OCI-LY3 (cell line): ENCODE measurements at regions not wholly inside any gene's neighbourhood (a gene's known extent, or its start where the extent isn't known, plus 50 kb on each side); places are given as distances from the start of the nearest gene placed in this dataset.

Experiments
- H2AFZ ChIP-seq: fragments of 200-600, 300-600 bp; shearing (Covaris generic); 2 replicates; pipeline ENCODE4 v1.6.0; 2014; ENCODE audit warnings: antibody characterized with exemption, low read depth, low read length
- H3K27ac ChIP-seq: fragments of 200-600, 300-600 bp; sonication (generic); 2 replicates; pipeline ENCODE4 v1.5.1; 2014; ENCODE audit warnings: mild to moderate bottlenecking, low read length, moderate library complexity, mixed read lengths
- H3K27me3 ChIP-seq: fragments of 200-600, 300-600 bp; sonication (generic); 2 replicates; pipeline ENCODE4 v1.6.1; 2014; ENCODE audit warnings: low read depth, low read length, mixed read lengths
- H3K36me3 ChIP-seq: fragments of 200-600, 300-600 bp; sonication (generic); replicated peaks from 2 replicates; pipeline ENCODE3; 2014; ENCODE audit warnings: low read depth, low read length, mixed read lengths
- H3K4me1 ChIP-seq: fragments of 300-600, 200-600 bp; sonication (generic); 2 replicates; pipeline ENCODE4 v1.6.1; 2014; ENCODE audit warnings: low read length, mixed read lengths
- H3K4me2 ChIP-seq: fragments of 200-600, 300-600 bp; sonication (generic); 2 replicates; pipeline ENCODE4 v1.6.1; 2014; ENCODE audit warnings: low read length, mixed read lengths
- H3K4me3 ChIP-seq: fragments of 300-600, 200-600 bp; sonication (generic); 2 replicates; pipeline ENCODE4 v1.5.1; 2014; ENCODE audit warnings: antibody characterized with exemption, mild to moderate bottlenecking, low read length, moderate library complexity
- H3K79me2 ChIP-seq: fragments of 300-600, 200-600 bp; shearing (Covaris generic); 2 replicates; pipeline ENCODE4 v1.6.1; 2014; ENCODE audit warnings: mild to moderate bottlenecking, low read length, mixed read lengths
- H3K9ac ChIP-seq: fragments of 300-600, 200-600 bp; shearing (Covaris generic); 2 replicates; pipeline ENCODE4 v1.6.0; 2014; ENCODE audit warnings: mild to moderate bottlenecking, low read length, moderate library complexity
- H3K9me3 ChIP-seq: fragments of 200-600, 300-600 bp; shearing (Covaris generic); 2 replicates; pipeline ENCODE4 v1.6.1; 2014; ENCODE audit warnings: low read length, mixed read lengths; ENCODE audit not compliant: insufficient read depth
- H4K20me1 ChIP-seq: fragments of 200-600, 300-600 bp; sonication (generic); 2 replicates; pipeline ENCODE4 v1.6.1; 2016; ENCODE audit warnings: low read length, mixed read lengths; ENCODE audit not compliant: insufficient read depth
- EZH2phosphoT487 ChIP-seq: fragments of 200-600 bp; shearing (Covaris generic); IDR thresholded peaks from 2 replicates; pipeline ENCODE4 v1.6.1; 2018; ENCODE audit warnings: antibody characterized with exemption, mixed run types, low read depth
- TF ChIP-seq, protein P1 (sequence below): fragments of 200-600, 300-600 bp; sonication (generic); IDR thresholded peaks from 2 replicates; pipeline ENCODE4 v1.5.1; 2014; ENCODE audit warnings: antibody characterized with exemption, low read length, low read depth

DNA sequence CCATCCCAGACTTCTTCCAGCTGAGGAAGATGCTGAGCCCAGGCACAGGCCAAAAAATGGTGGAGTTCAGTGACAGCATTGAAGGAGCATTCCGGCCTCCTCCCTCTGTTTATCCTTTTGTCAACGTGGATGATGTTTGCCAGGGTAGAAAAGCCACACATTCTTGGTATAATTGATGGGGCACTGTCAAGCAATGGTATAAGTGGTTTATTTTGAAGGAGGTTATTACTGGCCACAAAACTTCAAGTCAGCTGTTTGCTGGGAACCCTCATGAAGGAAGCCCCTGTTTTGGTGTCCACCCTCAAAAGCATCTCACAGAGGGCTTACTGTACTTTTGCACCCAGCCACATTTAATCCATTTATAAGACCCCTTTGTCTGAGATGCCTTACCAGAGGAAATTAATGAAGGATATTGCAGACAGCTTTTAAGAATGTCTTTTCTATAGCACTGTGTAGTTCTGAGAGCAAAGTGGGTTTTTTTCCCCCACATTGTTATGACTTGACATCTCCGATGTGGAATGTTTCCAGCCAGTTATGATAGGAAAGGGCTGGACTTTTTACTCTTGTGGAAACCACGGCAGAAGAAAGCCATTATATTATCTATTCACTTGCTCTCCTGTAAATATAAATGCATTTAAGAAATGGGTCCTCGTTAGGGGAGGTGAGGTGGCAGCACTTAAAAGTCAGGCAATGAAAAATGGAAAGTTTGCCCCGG is 95.5 kb upstream of the SPATA31D4 start:
- Histone ChIP-seq H3K4me3 (no peak overlapping the region), H3K9me3 (no peaks in the 10 kb centered on the region), H3K79me2 (no peaks in the 10 kb centered on the region), H3K4me1 (peaks cover 19% of the 10 kb centered on the region), H3K27ac (no peak overlapping the region), H3K36me3 (no peaks in the 10 kb centered on the region), H3K4me2 (no peak overlapping the region), H3K9ac (no peak overlapping the region), H4K20me1 (no peaks in the 10 kb centered on the region), H3K27me3 (peaks cover 19% of the 10 kb centered on the region), H2AFZ (no peak overlapping the region)
- TF ChIP-seq, protein P1, sequence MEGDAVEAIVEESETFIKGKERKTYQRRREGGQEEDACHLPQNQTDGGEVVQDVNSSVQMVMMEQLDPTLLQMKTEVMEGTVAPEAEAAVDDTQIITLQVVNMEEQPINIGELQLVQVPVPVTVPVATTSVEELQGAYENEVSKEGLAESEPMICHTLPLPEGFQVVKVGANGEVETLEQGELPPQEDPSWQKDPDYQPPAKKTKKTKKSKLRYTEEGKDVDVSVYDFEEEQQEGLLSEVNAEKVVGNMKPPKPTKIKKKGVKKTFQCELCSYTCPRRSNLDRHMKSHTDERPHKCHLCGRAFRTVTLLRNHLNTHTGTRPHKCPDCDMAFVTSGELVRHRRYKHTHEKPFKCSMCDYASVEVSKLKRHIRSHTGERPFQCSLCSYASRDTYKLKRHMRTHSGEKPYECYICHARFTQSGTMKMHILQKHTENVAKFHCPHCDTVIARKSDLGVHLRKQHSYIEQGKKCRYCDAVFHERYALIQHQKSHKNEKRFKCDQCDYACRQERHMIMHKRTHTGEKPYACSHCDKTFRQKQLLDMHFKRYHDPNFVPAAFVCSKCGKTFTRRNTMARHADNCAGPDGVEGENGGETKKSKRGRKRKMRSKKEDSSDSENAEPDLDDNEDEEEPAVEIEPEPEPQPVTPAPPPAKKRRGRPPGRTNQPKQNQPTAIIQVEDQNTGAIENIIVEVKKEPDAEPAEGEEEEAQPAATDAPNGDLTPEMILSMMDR = no peak
- TF ChIP-seq EZH2phosphoT487 = no peak

DNA sequence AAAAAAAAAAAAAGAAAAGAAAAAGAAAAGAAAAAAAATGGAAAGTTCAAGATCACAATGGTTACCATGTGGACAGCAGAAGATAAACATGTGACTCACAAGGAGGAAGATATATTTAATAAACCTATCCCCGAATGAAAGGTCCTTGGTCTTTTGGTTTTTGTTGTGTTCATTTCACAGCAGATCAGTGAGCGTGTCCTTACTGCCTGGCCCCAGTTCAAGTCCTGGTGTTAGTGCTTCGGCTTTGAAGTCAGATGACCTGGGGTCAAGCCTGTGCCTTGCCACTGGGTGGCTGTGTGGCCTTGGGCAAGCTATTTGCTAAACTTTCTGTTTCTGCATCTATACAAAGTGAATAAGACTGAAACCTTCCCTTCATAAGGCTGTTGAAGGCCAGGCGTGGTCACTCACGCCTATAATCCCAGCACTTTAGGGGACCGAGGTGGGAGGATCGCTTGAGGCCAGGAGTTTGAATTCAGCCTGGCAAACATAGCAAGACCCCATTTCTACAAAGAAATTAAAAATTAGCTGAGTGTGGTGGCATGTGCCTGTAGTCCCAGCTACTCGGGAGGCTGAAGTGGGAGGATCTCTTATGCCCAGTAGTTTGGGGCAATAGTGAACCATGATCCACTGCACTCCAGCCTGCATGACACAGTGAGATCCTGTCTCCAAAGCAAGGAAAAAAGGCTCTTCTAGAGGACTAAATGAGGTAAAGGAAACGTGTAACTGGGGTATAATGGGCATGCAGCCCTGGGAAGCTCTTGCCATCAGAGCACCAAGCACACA is 94.5 kb upstream of the SPATA31D4 start:
- Histone ChIP-seq H3K79me2 (no peaks in the 10 kb centered on the region), H3K27ac (no peak overlapping the region), H3K9ac (no peak overlapping the region), H4K20me1 (no peaks in the 10 kb centered on the region), H3K4me3 (no peak overlapping the region), H3K9me3 (no peaks in the 10 kb centered on the region), H3K36me3 (no peaks in the 10 kb centered on the region), H2AFZ (no peak overlapping the region), H3K27me3 (peaks cover 18% of the 10 kb centered on the region), H3K4me2 (no peak overlapping the region), H3K4me1 (peaks cover 9% of the 10 kb centered on the region)
- TF ChIP-seq, protein P1 = no peak; the same call in 1 of the 2 replicates
- no peak for TF ChIP-seq EZH2phosphoT487

DNA sequence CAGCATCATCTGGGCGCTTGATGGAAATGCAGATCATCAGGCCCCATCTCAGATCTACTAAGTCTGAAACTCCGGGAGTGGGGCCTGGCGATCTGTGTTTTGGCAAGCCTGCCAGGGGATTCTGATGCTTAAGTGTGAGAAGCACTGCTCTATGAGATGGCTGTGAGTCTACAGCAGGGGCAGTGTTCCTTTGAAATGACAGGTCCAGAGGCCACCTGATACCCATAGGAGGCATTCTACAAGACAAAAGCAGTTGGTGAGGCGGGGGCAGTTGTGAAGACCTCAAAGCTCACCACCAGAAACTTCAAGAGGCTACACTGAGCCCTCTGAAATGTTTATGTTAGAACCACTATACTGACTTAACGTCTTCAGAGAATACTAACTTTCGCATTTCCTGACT is 86.9 kb upstream of the SPATA31D4 start:
- Histone ChIP-seq H2AFZ (no peak overlapping the region), H3K4me2 (no peak overlapping the region), H3K9ac (no peak overlapping the region), H3K36me3 (no peaks in the 10 kb centered on the region), H3K79me2 (no peaks in the 10 kb centered on the region), H3K9me3 (no peaks in the 10 kb centered on the region), H3K4me3 (no peak overlapping the region), H3K27me3 (peaks cover 8% of the 10 kb centered on the region), H4K20me1 (no peaks in the 10 kb centered on the region), H3K4me1 (no peaks in the 10 kb centered on the region), H3K27ac (no peak overlapping the region)
- TF ChIP-seq, protein P1 = no peak
- TF ChIP-seq EZH2phosphoT487 = no peak

GRCh38 chr9:81844131-81844567 is 84.1 kb upstream of the SPATA31D4 start:
- Histone ChIP-seq H3K79me2 (no peaks in the 10 kb centered on the region), H3K27ac (no peak overlapping the region), H2AFZ (no peak overlapping the region), H3K4me2 (no peak overlapping the region), H3K4me1 (no peaks in the 10 kb centered on the region), H3K9me3 (no peaks in the 10 kb centered on the region), H3K36me3 (no peaks in the 10 kb centered on the region), H3K9ac (no peak overlapping the region), H3K4me3 (no peak overlapping the region), H3K27me3 (0 out of 2 replicates have a peak, but pooled peaks cover 10% of the 10 kb centered on the region), H4K20me1 (no peaks in the 10 kb centered on the region)
- TF ChIP-seq, protein P1 = no peak
- no peak for TF ChIP-seq EZH2phosphoT487
